ENCODE measurements at regions not wholly inside any gene's neighbourhood (a gene's known extent, or its start where the extent isn't known, plus 50 kb on each side); places are given as distances from the start of the nearest gene placed in this dataset.

GRCh38 chr4:186857793-186858192 lies 134.1 kb upstream of the FAT1 start:
- Histone ChIP-seq H3K4me3 (ENCODE audit: low read length) (no peak overlapping the region), H3K36me3 (ENCODE audit: control insufficient read depth, insufficient read depth, low read length) (no peaks in the 10 kb centered on the region), H3K27me3 (ENCODE audit: control insufficient read depth, insufficient read depth, low read length) (no peaks in the 10 kb centered on the region), H3K27ac (ENCODE audit: low read length) (no peak overlapping the region), H3K4me1 (ENCODE audit: control insufficient read depth, insufficient read depth, low read length) (no peaks in the 10 kb centered on the region), H3K9me3 (ENCODE audit: control insufficient read depth, insufficient read depth, low read length) (peaks cover 3% of the 10 kb centered on the region)
- no peaks in the 10 kb centered on the region for H3K27me3 Mint-ChIP-seq (ENCODE audit: low read depth in 2 of 2)
- H3K4me3 Mint-ChIP-seq = no peak overlapping the region
- H3K4me1 Mint-ChIP-seq = no peaks in the 10 kb centered on the region
- peaks cover 6% of the 10 kb centered on the region in 2 donors for H3K9me3 Mint-ChIP-seq
- TF ChIP-seq CTCF (IDR thresholded peaks at IDR 0.05) = no peak
- H3K27ac Mint-ChIP-seq = no peak overlapping the region
- ATAC-seq (no peak), DNase-seq (no peak)
- intact Hi-C loops (cut with micrococcal nuclease) = no loop called here
- H3K36me3 Mint-ChIP-seq = no peaks in the 10 kb centered on the region

GRCh38 chr4:186858355-186858754 lies 134.7 kb upstream of the FAT1 start:
- Histone ChIP-seq H3K9me3 (ENCODE audit: control insufficient read depth, insufficient read depth, low read length) (peaks cover 3% of the 10 kb centered on the region), H3K36me3 (ENCODE audit: control insufficient read depth, insufficient read depth, low read length) (no peaks in the 10 kb centered on the region), H3K4me1 (ENCODE audit: control insufficient read depth, insufficient read depth, low read length) (no peaks in the 10 kb centered on the region), H3K4me3 (ENCODE audit: low read length) (no peak overlapping the region), H3K27ac (ENCODE audit: low read length) (no peak overlapping the region), H3K27me3 (ENCODE audit: control insufficient read depth, insufficient read depth, low read length) (no peaks in the 10 kb centered on the region)
- Mint-ChIP-seq H3K9me3 (peaks cover 10% of the 10 kb centered on the region in 2 donors), H3K4me3 (no peak overlapping the region), H3K27me3 (ENCODE audit: low read depth in 2 of 2) (no peaks in the 10 kb centered on the region), H3K4me1 (no peaks in the 10 kb centered on the region), H3K27ac (no peak overlapping the region), H3K36me3 (no peaks in the 10 kb centered on the region)
- ATAC-seq (no peak), DNase-seq (no peak)
- intact Hi-C loops (cut with micrococcal nuclease) = no loop called here
- TF ChIP-seq CTCF (IDR thresholded peaks at IDR 0.05) = no peak
- no CpG with 5 or more reads among the region's 1 CpG for WGBS (ENCODE audit: insufficient coverage)

- no peak overlapping the region for H3K27ac Mint-ChIP-seq
- DNase-seq (no peak), ATAC-seq (no peak)
- no peaks in the 10 kb centered on the region for H3K4me1 ChIP-seq (ENCODE audit: control insufficient read depth, insufficient read depth, low read length)
- peaks cover 10 to 13% of the 10 kb centered on the region in 2 donors for H3K9me3 Mint-ChIP-seq
- H3K36me3 Mint-ChIP-seq = no peaks in the 10 kb centered on the region
- H3K27me3 Mint-ChIP-seq (ENCODE audit: low read depth in 2 of 2) = no peaks in the 10 kb centered on the region
- H3K9me3 ChIP-seq (ENCODE audit: control insufficient read depth, insufficient read depth, low read length) = peaks cover under 1% of the 10 kb centered on the region
- no peaks in the 10 kb centered on the region for H3K36me3 ChIP-seq (ENCODE audit: control insufficient read depth, insufficient read depth, low read length)
- H3K27ac ChIP-seq (ENCODE audit: low read length) = no peak overlapping the region
- no peaks in the 10 kb centered on the region for H3K4me1 Mint-ChIP-seq
- TF ChIP-seq CTCF (IDR thresholded peaks at IDR 0.05) = no peak
- 73% methylated on average over 1 of the region's 1 CpG for WGBS (ENCODE audit: insufficient coverage)
- no peaks in the 10 kb centered on the region for H3K27me3 ChIP-seq (ENCODE audit: control insufficient read depth, insufficient read depth, low read length)
- H3K4me3 Mint-ChIP-seq = no peak overlapping the region
- intact Hi-C loops (cut with micrococcal nuclease) = no loop called here
- no peak overlapping the region for H3K4me3 ChIP-seq (ENCODE audit: low read length)
Observed at GRCh38 chr4:186859420-186859819, 135.8 kb upstream of the FAT1 start.

- Histone ChIP-seq H3K4me1 (ENCODE audit: control insufficient read depth, insufficient read depth, low read length) (no peaks in the 10 kb centered on the region), H3K27ac (ENCODE audit: low read length) (no peak overlapping the region), H3K9me3 (ENCODE audit: control insufficient read depth, insufficient read depth, low read length) (no peaks in the 10 kb centered on the region), H3K27me3 (ENCODE audit: control insufficient read depth, insufficient read depth, low read length) (no peaks in the 10 kb centered on the region), H3K4me3 (ENCODE audit: low read length) (no peak overlapping the region), H3K36me3 (ENCODE audit: control insufficient read depth, insufficient read depth, low read length) (no peaks in the 10 kb centered on the region)
- DNase-seq (no peak), ATAC-seq (no peak)
- H3K36me3 Mint-ChIP-seq = no peaks in the 10 kb centered on the region
- intact Hi-C loops (cut with micrococcal nuclease) = no loop called here
- peaks cover 10 to 11% of the 10 kb centered on the region in 2 donors for H3K9me3 Mint-ChIP-seq
- no peaks in the 10 kb centered on the region for H3K27me3 Mint-ChIP-seq (ENCODE audit: low read depth in 2 of 2)
- H3K4me1 Mint-ChIP-seq = no peaks in the 10 kb centered on the region
- no peak overlapping the region for H3K27ac Mint-ChIP-seq
- no peak overlapping the region for H3K4me3 Mint-ChIP-seq
- TF ChIP-seq CTCF (IDR thresholded peaks at IDR 0.05) = no peak
Observed at GRCh38 chr4:186861317-186861716, 137.7 kb upstream of the FAT1 start.
